Endothelial cell of umbilical vein (primary cell): ENCODE measurements at regions not wholly inside any gene's neighbourhood (a gene's known extent, or its start where the extent isn't known, plus 50 kb on each side); places are given as distances from the start of the nearest gene placed in this dataset.
"Not testable (repeated sequence)": the region's sequence is repeated elsewhere in the genome, so short reads cannot be mapped to it uniquely, and the experiment has no call there.

Source experiments
- BruUV-seq: library from RNA; stranded (reverse); fragments of 400-500 nt; replicated peaks from 2 replicates; lab custom pipeline; 2021; lab: Mats Ljungman, UMichigan
- CTCF ChIA-PET: fragments of 300-600, 350-600 bp; sonication (Branson Sonifier 250); formaldehyde crosslinking; loops from one replicate; lab custom pipeline; 2021; ENCODE audit warnings: antibody characterized with exemption, inconsistent platforms; lab: Charles Lee
- POLR2A ChIA-PET: fragments of 300-600, 350-600 bp; sonication (Branson Sonifier 250); formaldehyde crosslinking; loops from one replicate; lab custom pipeline; 2021; ENCODE audit warnings: antibody characterized with exemption, inconsistent platforms; lab: Charles Lee
- DNase-seq: peaks from one replicate; pipeline ENCODE4 v3.0.0-alpha.2; 2011; ENCODE audit warnings: low read depth, low spot score
- FAIRE-seq: peaks from 2 replicates; lab custom pipeline; 2011; peaks lifted over from hg19 to GRCh38; lab: Jason Lieb, UNC
- H2AFZ ChIP-seq: 2 replicates; pipeline ENCODE4 v1.6.0; 2012; ENCODE audit warnings: low read depth, low read length, control low read depth, inconsistent platforms
- H3K27ac ChIP-seq: 2 replicates; pipeline ENCODE4 v1.5.1; 2011; ENCODE audit warnings: low read depth, mild to moderate bottlenecking, control low read depth, low read length, moderate library complexity; ENCODE audit not compliant: insufficient read depth
- H3K27me3 ChIP-seq, 2 experiments: 2 replicates each; pipeline versions ENCODE4 v1.6.0 to v1.6.1; 2011; ENCODE audit warnings: low read length in 2 of 2, mixed read lengths in 1 of 2; ENCODE audit not compliant: control insufficient read depth in 2 of 2, insufficient read depth in 2 of 2
- H3K36me3 ChIP-seq, 2 experiments: 2 replicates in 1 of 2; 3 replicates in 1 of 2; pipeline ENCODE4 v1.5.1; 2011; ENCODE audit warnings: low read length in 2 of 2, mild to moderate bottlenecking in 1 of 2, moderate library complexity in 1 of 2; ENCODE audit not compliant: control insufficient read depth in 2 of 2, insufficient read depth in 2 of 2; ENCODE audit errors: extremely low read depth in 1 of 2
- H3K4me1 ChIP-seq: 3 replicates; pipeline ENCODE4 v1.5.1; 2011; ENCODE audit warnings: mild to moderate bottlenecking, low read length; ENCODE audit not compliant: control insufficient read depth, insufficient read depth; ENCODE audit errors: extremely low read depth
- H3K4me2 ChIP-seq: 2 replicates; pipeline ENCODE4 v1.6.1; 2011; ENCODE audit warnings: low read length, control low read depth, mixed read lengths; ENCODE audit not compliant: insufficient read depth
- H3K4me3 ChIP-seq, 3 experiments: fragments of 200-600 bp in 1 of 3; sonication (generic), shearing (Covaris generic) in 1 of 3; replicated peaks in 1 of 3; 2 replicates each; pipeline ENCODE4 v1.5.1; 2011 to 2016; ENCODE audit warnings: control low read depth in 3 of 3, low read length in 3 of 3, mild to moderate bottlenecking in 2 of 3, inconsistent platforms in 1 of 3, low read depth in 1 of 3, moderate library complexity in 1 of 3; ENCODE audit not compliant: insufficient read depth in 1 of 3
- H3K79me2 ChIP-seq: 2 replicates; pipeline ENCODE4 v1.6.0; 2012; ENCODE audit warnings: low read length, inconsistent platforms; ENCODE audit not compliant: control insufficient read depth, insufficient read depth
- H3K9ac ChIP-seq: replicated peaks from 2 replicates; pipeline ENCODE3; 2011; ENCODE audit warnings: low read length, control low read depth; ENCODE audit not compliant: insufficient read depth; ENCODE audit errors: extremely low read depth
- H3K9me1 ChIP-seq: replicated peaks from 3 replicates; pipeline ENCODE4 v1.6.0; 2011; ENCODE audit warnings: mild to moderate bottlenecking, low read length; ENCODE audit not compliant: control insufficient read depth, insufficient read depth; ENCODE audit errors: extremely low read depth
- H3K9me3 ChIP-seq: replicated peaks from 2 replicates; pipeline ENCODE4 v1.5.1; 2012; ENCODE audit warnings: low read length, inconsistent platforms; ENCODE audit not compliant: control insufficient read depth, insufficient read depth
- H4K20me1 ChIP-seq: replicated peaks from 2 replicates; pipeline ENCODE3; 2011; ENCODE audit warnings: mild to moderate bottlenecking, low read length; ENCODE audit not compliant: control insufficient read depth, insufficient read depth; ENCODE audit errors: extremely low read depth
- EZH2 ChIP-seq: IDR thresholded peaks from 2 replicates; pipeline ENCODE4 v1.6.1; 2012; ENCODE audit warnings: borderline replicate concordance, low read depth, mild to moderate bottlenecking, moderate library complexity, low read length, inconsistent platforms; ENCODE audit not compliant: severe bottlenecking
- FOS ChIP-seq: IDR thresholded peaks from 2 replicates; pipeline ENCODE4 v1.6.1; 2011; ENCODE audit warnings: mild to moderate bottlenecking, low read length, moderate library complexity, borderline replicate concordance; ENCODE audit not compliant: insufficient read depth
- GATA2 ChIP-seq: IDR thresholded peaks from 2 replicates; pipeline ENCODE4 v1.7.0; 2011; ENCODE audit warnings: low read depth, mild to moderate bottlenecking, moderate library complexity, mixed read lengths, low read length; ENCODE audit not compliant: insufficient read length, insufficient read depth
- JUN ChIP-seq: IDR thresholded peaks from 2 replicates; pipeline ENCODE4 v1.6.1; 2011; ENCODE audit warnings: borderline replicate concordance, low read depth; ENCODE audit not compliant: insufficient read length, insufficient read depth
- MAX ChIP-seq: IDR thresholded peaks from 2 replicates; pipeline ENCODE4 v1.6.1; 2011; ENCODE audit not compliant: insufficient read depth, insufficient read length
- MYC ChIP-seq: IDR thresholded peaks from one replicate; pipeline ENCODE4 v1.6.1; 2011; ENCODE audit warnings: mild to moderate bottlenecking, low read depth, low read length
- POLR2A ChIP-seq: IDR thresholded peaks from 2 replicates; pipeline ENCODE4 v1.6.1; 2012; ENCODE audit warnings: low read depth, mild to moderate bottlenecking, control low read depth, low read length
- POLR2AphosphoS5 ChIP-seq: IDR thresholded peaks from 2 replicates; pipeline ENCODE4 v1.6.1; 2012; ENCODE audit warnings: low read depth, mild to moderate bottlenecking, control low read depth, low read length, moderate library complexity; ENCODE audit not compliant: insufficient read depth
- dilution Hi-C: fragments of 300-500 bp; cut with MboI; formaldehyde crosslinking; loops from one replicate; pipeline ENCODE4 v1.15.0; 2019; ENCODE audit warnings: low sequenced_read_pairs; ENCODE audit not compliant: extremely low pct_ligation_motif_present
- intact Hi-C: fragments of 100-400 bp; cut with micrococcal nuclease; formaldehyde crosslinking; loops from one replicate; pipeline ENCODE4 v1.10.0; 2022
- TF ChIP-seq, protein P1 (sequence below), 2 donors: IDR thresholded peaks; 1 replicate in 1 of 2; 2 replicates in 1 of 2; pipeline ENCODE4 v1.5.1; 2011; ENCODE audit warnings: low read length in 2 of 2, mild to moderate bottlenecking in 2 of 2, moderate library complexity in 2 of 2, control low read depth in 1 of 2, inconsistent platforms in 1 of 2, low read depth in 1 of 2; ENCODE audit not compliant: insufficient read depth in 1 of 2; ENCODE audit errors: extremely low read depth in 1 of 2

GRCh38 chr1:88514544-88515060 lies 169.5 kb upstream of the PKN2 start:
- Histone ChIP-seq H3K9ac (no peak overlapping the region), H3K36me3 (no peaks in the 10 kb centered on the region), H3K9me1 (no peaks in the 10 kb centered on the region), H2AFZ (no peak overlapping the region), H3K27ac (no peak overlapping the region), H4K20me1 (no peaks in the 10 kb centered on the region), H3K4me2 (no peak overlapping the region), H3K27me3 (peaks cover 0 to 2% of the 10 kb centered on the region in 2 experiments), H3K4me1 (no peaks in the 10 kb centered on the region), H3K4me3 (no peak overlapping the region), H3K79me2 (no peaks in the 10 kb centered on the region), H3K9me3 (no peaks in the 10 kb centered on the region)
- no TSS peak for BruUV-seq
- DNase-seq: no peak
- POLR2A ChIA-PET: no interaction called here
- CTCF ChIA-PET: no interaction called here
- dilution Hi-C loops (no loop called here), intact Hi-C loops (no loop called here)
- no peak for FAIRE-seq
- TF ChIP-seq JUN (no peak), POLR2A (no peak), MAX (no peak), FOS (no peak), POLR2AphosphoS5 (no peak), MYC (no peak), EZH2 (no peak), GATA2 (no peak)
- TF ChIP-seq, protein P1, sequence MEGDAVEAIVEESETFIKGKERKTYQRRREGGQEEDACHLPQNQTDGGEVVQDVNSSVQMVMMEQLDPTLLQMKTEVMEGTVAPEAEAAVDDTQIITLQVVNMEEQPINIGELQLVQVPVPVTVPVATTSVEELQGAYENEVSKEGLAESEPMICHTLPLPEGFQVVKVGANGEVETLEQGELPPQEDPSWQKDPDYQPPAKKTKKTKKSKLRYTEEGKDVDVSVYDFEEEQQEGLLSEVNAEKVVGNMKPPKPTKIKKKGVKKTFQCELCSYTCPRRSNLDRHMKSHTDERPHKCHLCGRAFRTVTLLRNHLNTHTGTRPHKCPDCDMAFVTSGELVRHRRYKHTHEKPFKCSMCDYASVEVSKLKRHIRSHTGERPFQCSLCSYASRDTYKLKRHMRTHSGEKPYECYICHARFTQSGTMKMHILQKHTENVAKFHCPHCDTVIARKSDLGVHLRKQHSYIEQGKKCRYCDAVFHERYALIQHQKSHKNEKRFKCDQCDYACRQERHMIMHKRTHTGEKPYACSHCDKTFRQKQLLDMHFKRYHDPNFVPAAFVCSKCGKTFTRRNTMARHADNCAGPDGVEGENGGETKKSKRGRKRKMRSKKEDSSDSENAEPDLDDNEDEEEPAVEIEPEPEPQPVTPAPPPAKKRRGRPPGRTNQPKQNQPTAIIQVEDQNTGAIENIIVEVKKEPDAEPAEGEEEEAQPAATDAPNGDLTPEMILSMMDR (IDR thresholded peaks at IDR 0.05; ENCODE audit: extremely low read depth in 1 of 2, insufficient read depth in 1 of 2, low read depth in 1 of 2, low read length in 2 of 2): no peak

- BruUV-seq, H3K4me2 ChIP-seq, intact Hi-C loops, H3K4me1 ChIP-seq, H3K9me3 ChIP-seq, dilution Hi-C loops, CTCF ChIA-PET, H3K27me3 ChIP-seq, H2AFZ ChIP-seq, POLR2A ChIA-PET, DNase-seq, H3K27ac ChIP-seq, H4K20me1 ChIP-seq, H3K36me3 ChIP-seq, H3K79me2 ChIP-seq, H3K9ac ChIP-seq, FAIRE-seq, H3K4me3 ChIP-seq, H3K9me1 ChIP-seq: not testable (repeated sequence)
Observed at GRCh38 chr1:88517499-88517898, 166.6 kb upstream of the PKN2 start.
